Stimulated activated naive CD4-positive, alpha-beta T cell treated with Interleukin-2 at 50 U/mL for 16 hours (primary cell): ENCODE measurements at regions not wholly inside any gene's neighbourhood (a gene's known extent, or its start where the extent isn't known, plus 50 kb on each side); places are given as distances from the start of the nearest gene placed in this dataset.
"Not testable (repeated sequence)": the region's sequence is repeated elsewhere in the genome, so short reads cannot be mapped to it uniquely, and the experiment has no call there.

Experiments
- DNase-seq: peaks from one replicate; lab custom pipeline; 2025; lab: John Stamatoyannopoulos, UW

DNA sequence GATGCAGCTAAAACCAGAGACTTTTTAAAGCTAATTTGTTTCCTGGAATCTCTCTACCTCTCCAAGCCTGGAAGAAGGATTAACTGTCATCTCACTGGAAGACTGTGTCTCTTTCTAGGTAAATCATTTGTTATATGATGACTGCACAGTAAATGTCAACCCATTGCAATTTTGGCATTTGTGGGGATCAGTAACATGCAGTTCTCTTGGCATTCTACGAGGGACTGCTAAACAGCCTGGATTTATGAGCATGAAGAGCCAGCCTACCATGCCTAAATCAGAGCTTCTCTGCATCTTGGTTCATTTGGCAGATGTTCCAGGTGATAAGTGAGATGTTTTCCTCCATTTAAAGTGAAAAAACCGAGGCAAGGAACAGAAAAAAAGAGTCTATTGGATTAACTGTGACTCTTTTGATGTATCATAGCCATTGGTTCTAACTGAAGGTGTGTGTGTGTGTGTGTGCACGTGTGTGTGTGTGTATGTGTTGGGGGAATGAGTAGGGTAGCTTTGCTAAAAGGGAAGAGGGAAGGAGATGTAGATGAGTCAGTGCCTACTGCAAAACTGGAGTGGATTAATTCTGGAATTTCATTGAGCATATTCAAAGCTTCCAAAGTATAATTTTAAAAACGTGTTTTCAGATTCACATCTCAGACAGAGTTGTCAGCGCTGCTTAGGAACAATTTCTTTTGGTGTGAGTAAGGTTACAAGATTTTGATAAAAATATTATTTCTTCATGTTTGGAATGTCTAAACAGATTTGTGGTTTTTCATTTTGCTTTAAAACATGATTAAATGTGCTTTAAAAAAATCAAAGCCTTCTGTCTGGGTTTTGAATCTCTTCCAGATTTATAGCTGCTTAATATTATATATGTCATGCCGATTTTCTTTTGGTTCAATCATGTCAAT lies 123.2 kb upstream of the LNX1 start:
- DNase-seq: no peak

DNA sequence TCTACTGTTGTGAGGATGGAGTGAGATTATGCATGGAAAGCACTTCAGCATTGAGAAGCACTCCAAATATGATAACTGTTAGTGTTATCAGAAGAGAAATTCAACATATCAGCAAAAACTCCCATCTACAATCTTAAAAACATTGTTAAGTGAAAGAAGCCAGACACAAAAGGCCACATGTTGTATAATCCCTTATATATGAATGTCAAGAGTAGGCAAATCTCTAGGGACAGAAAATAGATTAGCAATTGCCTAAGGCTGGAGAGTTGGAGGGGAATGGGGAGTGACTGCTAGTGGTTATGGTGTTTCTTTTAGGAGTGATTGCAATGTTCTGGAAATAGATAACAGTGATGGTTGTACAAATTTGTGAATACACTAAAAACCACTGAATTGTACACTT lies 122.5 kb upstream of the LNX1 start:
- DNase-seq: no peak

DNA sequence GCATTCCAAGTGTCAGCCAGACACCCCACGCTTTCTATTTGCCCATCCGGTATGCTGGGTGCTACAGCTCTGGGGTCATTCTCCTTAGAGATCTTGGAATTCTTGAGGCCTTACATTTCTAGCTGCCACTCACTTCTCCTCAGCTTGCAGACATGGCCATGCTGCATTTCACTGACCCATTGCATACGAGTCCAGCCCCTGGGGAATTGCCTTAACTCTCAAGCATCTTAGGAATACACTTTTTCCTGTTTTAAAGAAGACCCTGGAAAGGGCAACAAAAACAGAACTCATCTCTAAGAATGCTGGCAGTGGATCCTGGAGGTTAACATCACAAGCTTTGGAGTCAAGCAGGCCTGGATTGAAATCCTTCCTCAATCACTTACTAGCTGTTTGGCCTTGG lies 122.0 kb upstream of the LNX1 start:
- DNase-seq: no peak

DNA sequence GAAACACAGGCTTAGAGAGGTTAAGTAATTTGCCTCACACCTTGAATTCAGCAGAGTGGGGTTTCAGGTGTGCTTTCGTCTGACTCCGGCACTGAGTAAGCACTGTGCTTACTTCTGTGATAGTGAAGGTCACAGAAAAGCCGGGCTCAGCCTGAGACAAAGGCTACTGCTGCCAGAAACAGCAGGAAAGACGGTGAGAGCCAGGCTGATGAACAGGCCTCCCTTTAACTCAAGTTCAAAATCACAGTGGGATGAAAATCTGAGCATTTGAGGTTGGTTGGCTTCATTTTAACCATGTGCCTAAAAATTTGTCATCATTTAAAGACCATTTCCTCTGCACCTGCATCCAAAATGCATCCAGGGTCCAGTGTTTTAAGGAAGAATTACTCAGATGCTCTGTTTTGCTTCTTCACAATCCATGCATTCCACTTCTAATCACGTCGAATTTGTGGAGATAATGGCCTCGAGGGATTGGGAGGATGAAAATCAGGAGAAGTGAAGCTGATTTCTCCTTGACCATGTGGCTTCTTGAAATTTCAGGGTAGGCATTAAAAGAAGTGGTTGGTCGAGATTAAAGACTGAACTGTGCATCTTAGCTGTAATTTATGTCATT lies 121.2 kb upstream of the LNX1 start:
- DNase-seq: no peak

DNA sequence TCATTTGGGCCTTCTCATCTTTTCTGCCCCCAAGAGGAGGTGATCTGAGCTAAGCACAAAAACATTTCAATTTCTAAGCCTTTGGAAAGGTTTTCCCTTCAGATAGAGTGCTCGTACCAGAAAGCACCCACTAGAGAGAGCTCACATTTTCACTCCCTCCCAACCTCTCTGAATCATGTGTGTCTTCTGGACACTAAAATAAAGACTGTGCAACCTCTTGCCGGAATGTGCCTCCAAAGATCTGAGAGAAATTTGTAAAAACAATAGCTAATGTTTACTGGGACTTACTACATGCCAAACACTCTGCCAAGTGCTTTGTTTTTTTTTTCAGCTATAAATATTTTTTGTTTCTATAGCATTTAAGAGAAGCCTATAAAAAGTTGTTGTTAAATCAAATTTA lies 120.6 kb upstream of the LNX1 start:
- no peak for DNase-seq

DNA sequence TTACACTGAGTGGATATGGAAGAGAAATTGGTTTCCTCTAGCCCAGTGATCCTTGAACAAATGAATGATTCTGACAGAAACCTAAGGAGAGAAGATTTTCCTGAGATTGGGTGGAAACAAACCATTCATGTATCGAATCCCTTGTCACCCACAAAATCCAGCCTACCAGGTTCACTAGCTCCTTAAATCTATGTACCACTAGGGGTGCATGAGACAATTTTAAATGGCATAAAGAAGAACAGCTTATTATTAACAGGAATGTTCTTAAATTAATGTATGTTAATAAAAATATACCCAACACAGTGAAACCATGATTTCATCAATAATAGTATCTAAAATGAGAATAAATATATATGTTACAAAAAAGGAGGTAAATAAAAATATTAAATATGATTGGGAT lies 118.4 kb upstream of the LNX1 start:
- DNase-seq: no peak

DNA sequence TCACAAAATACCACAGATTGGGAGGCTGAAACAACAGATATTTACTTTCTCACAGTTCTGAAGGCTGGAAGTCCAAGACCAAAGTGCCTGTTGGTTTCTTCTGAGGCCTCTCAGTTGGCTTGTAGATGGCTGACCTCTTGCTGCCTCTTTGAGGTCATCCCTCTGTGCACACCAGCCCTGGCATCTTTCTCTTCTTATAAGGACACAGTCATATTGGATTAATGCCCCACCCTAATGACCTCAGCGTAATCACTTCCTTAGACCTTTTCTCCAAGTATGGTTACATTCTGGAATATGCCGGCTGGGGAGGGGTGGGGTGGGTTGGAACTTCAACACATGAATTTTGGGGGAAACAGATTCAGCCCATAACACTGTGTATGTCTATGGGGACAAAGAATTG lies 116.2 kb upstream of the LNX1 start:
- DNase-seq: no peak

DNA sequence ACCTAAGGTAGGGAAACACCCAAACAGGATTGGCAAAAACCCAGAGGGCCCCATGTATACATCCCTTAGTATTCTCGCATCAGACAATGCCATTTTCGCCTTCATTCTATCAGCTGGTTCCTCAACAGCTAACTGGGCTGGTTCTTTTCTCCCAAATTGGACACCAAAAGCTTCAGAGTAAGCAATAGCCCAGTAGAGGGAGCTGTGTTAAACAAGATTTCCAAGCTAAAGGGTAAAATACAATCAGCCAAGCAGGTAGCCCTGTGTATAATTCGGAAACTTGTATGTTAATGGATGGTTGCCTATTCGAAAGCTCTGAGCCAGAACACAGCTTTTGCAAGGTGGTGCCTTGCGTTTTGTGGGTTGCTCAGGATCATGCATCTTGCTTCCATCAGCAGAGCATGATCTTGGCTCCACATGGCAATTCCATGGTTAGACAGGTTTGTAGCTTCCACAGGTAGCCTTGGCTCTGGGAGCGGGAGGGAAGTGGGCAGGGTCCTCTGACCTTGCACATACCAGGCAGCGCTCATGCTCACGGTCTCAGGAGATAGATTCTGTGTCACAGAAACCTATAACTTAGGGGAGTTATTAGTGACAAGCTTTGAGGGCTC lies 115.2 kb upstream of the LNX1 start:
- no peak for DNase-seq

DNA sequence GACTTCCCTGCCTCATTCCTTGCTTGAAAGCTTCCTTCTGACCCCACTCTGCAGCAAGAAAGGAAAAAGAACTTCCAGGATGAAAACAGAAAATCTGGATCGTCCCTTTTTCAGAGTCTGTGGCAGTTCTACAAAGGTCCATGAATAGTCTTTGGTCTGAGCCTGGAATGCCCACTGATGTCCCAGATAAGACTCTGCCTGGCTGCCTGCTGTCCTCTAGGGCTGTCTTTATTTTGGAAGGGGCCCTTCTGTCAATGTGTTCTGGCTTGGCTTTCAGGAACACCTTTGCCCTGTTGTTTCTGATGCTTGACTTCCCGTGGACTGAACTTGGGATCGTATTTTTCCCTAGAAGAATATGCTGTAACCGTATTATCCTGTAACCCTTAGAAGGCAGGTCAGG lies 114.7 kb upstream of the LNX1 start:
- DNase-seq: no peak

DNA sequence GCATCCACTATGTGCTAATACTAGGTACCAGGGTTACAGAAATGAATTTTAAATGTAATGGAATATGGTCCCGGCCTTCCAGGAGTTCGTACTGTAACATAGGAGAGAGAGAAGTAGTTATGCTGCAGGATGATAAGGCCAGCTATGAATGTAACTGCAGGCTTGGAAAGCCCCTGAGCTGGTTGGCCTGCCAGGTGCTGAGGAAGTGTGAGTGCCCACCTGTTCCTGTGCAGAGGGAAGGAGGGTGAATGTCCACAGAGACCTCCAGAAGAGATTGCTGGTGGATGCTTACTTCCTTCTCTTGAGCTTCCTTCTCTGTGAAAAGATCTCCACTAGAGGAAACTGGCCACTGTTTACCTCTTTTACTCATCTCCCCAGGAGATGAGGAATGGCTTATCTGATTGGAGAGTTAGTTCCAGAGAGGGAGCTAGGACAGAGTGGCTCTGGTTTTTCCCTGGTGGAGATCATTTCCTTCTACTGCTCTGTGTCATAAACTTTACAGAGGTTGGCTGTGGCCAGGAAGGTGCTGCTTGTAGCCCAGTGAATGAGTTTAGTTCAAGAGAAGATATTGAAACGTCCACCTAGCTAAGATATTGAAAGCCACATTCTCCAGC lies 114.0 kb upstream of the LNX1 start:
- DNase-seq: no peak

DNA sequence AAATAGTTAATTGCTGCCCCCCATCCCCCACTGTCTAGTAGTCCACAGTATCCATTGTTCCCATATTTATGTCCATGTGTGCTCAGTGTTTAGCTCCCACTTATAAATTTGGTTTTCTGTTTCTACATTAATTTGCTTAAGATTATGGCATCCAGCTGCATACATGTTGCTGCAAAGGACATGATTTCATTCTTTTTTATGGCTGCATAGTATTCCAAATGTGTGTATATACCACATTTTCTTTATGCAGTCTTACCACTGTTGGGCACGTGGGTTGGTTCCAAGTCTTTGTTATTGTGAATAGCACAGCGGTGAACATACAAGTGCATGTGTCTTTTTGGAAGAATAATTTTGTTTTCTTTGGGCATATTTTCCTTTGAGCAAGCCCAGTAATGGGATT lies 113.0 kb upstream of the LNX1 start:
- DNase-seq: no peak

DNA sequence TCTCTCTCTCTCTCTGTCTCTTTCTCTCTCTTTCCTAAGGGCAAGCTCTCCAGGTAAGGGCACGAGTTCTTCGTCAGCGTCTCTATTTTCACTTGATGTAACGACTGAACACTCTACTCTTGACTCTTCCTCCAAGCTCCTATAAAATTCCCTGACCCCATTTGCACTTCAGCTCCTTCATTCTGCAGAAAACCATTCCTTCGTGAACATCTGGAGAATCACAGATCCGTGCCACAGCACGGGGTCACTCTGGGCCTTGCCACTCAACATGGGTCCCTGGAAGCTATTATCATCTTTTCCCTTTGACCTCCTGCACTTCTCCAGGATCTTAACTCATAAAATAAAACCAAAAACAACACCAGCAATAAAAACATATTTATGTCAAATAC lies 112.0 kb upstream of the LNX1 start:
- no peak for DNase-seq

DNA sequence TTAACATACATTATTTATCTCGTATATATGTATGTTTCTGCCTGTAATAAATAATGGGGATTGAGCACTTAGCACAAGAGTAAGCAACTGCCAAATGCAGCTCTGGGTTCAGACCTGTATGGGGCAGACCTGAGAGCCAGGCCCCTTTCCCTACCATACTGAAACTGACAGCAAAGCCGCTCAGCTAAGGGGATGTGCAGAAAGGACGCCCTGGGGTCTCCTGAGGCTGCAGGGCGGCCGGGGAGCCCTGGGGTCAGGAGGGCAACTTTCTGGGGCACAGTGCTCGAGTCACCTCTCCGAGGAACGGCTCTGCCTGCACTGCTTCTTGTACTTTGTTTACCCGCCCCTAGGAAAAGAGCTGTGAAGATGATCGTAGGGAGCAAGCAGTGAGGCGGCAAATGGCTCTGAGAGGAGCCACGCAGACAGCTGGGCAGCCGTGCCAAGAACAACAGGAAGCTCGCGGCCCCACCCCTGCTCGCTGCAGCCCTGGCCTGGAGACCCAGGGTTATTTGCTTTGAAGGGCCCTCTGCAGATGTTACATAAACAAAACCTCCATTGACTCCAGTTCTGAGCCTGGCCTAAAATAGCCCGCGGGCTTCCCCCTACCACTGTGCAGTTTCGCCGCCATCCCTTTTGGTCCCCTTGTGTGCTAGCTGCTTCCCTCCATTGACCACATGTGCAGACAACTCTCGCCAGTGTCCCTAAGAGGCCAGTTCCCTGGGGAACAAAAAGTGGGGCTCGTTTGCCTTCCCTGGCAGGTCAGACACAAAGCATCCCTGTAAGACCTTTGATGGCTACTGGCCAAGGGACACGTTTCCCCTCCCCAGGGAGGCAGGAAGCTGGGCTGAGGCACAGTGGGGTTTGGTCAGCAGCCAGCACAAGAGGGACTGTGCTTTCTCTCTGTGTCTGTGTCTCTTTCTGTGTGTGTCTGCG lies 111.3 kb upstream of the LNX1 start:
- no peak for DNase-seq

DNA sequence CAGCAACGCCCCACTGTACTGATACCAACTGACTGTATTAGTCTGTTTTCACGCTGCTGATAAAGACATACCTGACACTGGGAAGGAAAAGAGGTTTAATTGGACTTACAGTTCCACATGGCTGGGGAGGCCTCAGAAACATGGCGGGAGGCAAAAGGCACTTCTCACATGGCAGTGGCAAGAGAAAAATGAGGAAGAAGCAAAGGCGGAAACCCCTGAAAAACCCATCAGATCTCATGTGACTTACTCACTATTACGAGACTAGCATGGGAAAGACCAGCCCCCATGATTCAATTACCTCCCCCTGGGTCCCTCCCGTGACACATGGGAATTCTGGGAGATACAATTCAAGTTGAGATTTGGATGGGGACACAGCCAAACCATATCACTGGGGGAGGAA lies 110.0 kb upstream of the LNX1 start:
- DNase-seq: not testable (repeated sequence)

DNA sequence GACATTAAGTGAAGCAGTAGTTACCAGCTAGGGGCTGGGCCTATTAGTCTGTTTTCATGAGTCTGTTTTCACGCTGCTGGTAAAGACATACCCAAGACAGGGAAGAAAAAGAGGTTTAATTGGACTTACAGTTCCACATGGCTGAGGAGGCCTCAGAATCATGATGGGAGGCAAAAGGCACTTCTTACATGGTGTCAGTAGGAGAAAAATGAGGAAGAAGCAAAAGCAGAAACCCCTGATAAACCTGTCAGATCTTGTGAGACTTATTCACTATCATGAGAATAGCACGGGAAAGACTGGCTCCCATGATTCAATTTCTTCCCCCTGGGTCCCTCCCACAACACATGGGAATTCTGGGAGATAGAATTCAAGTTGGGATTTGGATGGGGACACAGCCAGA lies 108.0 kb upstream of the LNX1 start:
- not testable (repeated sequence) for DNase-seq

DNA sequence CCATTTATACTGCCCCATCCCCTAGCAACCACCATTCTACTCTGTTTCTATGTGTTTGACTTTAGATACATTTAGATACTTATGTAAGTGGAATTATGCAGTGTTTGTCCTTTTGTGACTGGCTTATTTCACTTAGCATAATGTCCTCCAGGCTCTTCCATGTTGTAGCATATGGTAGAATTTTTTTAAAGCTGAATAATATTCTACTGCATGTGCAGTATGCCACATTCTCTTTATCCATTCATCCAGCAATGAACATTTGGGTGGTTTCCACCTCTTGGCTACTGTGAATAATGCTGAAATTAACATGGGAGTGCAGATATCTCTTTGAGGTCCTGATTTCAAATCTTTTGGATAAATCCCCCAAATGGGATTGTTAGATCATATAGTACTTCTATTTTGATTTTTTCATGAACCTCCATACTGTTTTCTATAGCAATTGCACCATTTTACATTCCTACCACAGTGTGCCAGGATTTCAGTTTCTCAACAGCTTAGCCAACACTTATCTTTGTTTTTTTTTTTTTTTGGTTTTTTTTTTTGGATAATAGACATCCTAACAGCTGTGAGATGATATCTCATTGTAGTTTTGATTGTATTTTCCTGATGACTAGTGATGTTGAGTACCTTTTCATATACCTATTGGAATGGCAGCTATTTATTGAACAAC lies 105.9 kb upstream of the LNX1 start:
- no peak for DNase-seq

DNA sequence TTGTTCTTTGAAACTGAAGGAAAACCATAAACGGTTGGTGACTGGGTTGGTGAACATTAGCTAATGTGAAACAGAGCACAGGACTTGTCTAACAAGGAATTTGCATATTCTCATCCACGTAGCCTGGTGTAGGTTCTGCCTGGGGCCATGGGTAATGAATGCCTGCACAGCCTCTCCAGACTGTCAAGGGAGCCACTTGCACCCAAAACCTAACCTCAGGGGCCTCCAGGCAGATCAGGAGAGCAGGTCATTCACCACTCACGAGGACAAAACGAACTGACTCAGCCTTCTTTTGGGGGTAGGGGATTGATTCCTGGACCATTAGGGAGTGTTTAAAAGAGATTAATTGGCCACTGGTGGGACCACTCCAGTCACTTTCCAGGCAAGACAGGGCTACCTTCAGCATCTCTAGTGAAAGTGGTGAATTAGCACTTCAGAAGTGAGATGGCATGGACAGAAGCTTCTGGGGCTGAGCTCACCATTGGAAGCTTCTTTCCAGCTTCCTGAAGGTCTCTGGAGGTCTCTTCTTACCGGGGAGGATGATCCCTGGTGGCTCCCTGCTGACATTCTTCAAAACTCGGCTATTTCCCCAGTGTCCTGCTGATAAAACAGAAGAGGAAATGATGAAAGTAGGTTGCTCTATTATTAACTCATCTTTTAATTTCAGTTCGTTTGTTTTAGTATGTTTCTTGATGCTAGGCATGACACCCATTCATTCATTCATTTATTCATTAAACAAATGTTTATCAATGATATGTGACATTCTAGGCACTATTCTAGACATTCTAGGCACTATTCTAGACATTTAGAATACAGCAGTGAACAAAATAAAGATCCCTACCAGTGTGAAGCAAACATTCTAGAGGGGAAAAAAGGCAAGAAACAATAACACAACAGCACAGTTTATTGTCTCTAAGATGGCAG lies 104.5 kb upstream of the LNX1 start:
- no peak for DNase-seq

DNA sequence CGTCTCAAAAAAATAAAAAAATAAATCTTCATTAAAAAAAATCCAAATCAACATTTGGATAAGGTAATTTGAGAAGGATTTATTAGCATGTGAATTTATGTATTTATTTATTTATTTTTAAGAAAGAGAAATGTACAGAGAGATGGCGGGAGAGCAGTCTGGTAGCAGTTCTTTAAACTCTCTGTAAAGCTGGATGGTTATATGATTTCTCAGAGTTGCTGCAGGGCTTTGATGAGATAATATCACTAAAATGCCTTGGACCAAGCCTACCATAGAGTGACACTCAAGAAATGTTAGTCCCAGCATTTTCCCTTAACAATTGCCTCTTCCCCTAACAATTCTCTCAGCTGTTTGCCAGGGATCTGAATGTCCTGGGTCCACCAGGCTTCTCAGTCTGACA lies 103.4 kb upstream of the LNX1 start:
- no peak for DNase-seq

DNA sequence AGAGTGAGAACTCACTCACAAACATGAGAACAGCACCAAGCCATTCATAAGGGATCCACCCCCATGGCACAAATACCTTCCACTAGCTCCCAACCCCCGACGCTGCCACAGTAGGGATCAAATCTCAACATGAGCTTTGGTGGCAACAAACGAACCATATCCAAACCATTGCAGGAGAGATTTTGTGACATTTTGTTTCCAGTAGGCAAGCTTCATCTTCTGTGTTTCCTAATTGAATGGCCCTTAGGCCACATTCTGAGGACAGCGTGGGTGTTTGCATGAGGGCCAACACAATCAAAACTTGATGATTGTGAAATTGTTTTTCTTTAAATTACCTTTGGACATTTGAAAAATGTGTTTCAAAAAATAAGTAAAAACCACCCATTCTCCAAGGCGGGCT lies 102.6 kb upstream of the LNX1 start:
- DNase-seq: no peak

DNA sequence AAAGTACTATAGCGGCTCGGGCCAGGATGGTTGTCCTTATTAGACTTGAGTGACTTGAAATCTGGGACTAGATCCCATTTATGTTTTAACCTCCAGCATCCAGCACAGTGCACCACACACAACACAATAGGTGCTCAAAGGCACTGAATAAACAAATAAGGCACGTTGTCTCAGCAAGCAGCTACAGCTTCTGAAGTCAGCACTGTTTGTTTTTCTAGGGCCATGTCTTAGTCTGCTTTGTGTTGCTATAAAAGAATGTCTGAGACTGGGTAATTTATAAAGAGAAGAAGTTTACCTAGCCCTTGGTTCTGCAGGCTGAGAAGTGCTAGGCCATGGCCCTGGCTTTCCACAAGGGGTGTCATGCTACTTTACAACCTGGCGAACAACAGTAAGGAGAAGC lies 102.1 kb upstream of the LNX1 start:
- DNase-seq: no peak
